ENCODE measurements at regions not wholly inside any gene's neighbourhood (a gene's known extent, or its start where the extent isn't known, plus 50 kb on each side); places are given as distances from the start of the nearest gene placed in this dataset.

GRCh38 chr16:85541181-85541580 is 71.9 kb upstream of the GSE1 start:
- TF ChIP-seq CTCF (IDR thresholded peaks at IDR 0.05), result no peak
- TF ChIP-seq POLR2A (IDR thresholded peaks at IDR 0.05), result no peak
- TF ChIP-seq EP300 (IDR thresholded peaks at IDR 0.05), result no peak
